GM12878 (cell line): ENCODE measurements at regions not wholly inside any gene's neighbourhood (a gene's known extent, or its start where the extent isn't known, plus 50 kb on each side); places are given as distances from the start of the nearest gene placed in this dataset.

Source experiments
- ATAC-seq: fragments of 200-7000 bp; cut with Tn5 transposase; 3 replicates; pipeline ENCODE4 v1.9.1; 2020; ENCODE audit warnings: mild to moderate bottlenecking, moderate library complexity
- BruUV-seq: library from RNA; stranded (reverse); fragments of 400-500 nt; replicated peaks from 2 replicates; lab custom pipeline; 2021; lab: Mats Ljungman, UMichigan
- CTCF ChIA-PET: fragments of 300-600 bp; sonication (Branson Sonifier 250); formaldehyde crosslinking; extraction: SDS; loops from one replicate; lab custom pipeline; 2021; ENCODE audit warnings: inconsistent platforms; lab: Yijun Ruan, JAX
- POLR2A ChIA-PET: fragments of 350-600 bp; formaldehyde crosslinking; extraction: SDS; loops from one replicate; lab custom pipeline; 2021; ENCODE audit warnings: inconsistent platforms; lab: Charles Lee
- RAD21 ChIA-PET: fragments of 300-600 bp; sonication (Branson Sonifier 250); formaldehyde crosslinking; loops from one replicate; lab custom pipeline; 2023; ENCODE audit warnings: antibody characterized with exemption; ENCODE audit not compliant: unreplicated experiment; lab: Charles Lee
- SMC1A ChIA-PET: fragments of 300-600 bp; sonication (Branson Sonifier 250); formaldehyde crosslinking; loops from one replicate; lab custom pipeline; 2023; ENCODE audit not compliant: unreplicated experiment, uncharacterized antibody; lab: Charles Lee
- DNase-seq: peaks from one replicate; pipeline ENCODE4 v3.0.0-alpha.2; 2011; ENCODE audit warnings: low read depth, low spot score
- FAIRE-seq: peaks from 3 replicates; lab custom pipeline; 2011; peaks lifted over from hg19 to GRCh38; lab: Jason Lieb, UNC
- H2AFZ ChIP-seq: 2 replicates; pipeline ENCODE4 v1.6.0; 2011; ENCODE audit warnings: low read depth, low read length, control low read depth; ENCODE audit not compliant: control insufficient read depth
- H3K27ac ChIP-seq: 2 replicates; pipeline ENCODE4 v1.5.1; 2011; ENCODE audit warnings: control low read depth; ENCODE audit not compliant: control insufficient read depth, insufficient read depth
- H3K27me3 ChIP-seq, 2 experiments: replicated peaks in 1 of 2; 2 replicates each; pipeline versions ENCODE4 v1.6.0 to v1.6.1; 2011; ENCODE audit warnings: low read length in 1 of 2; ENCODE audit not compliant: control insufficient read depth in 2 of 2, insufficient read depth in 2 of 2
- H3K36me3 ChIP-seq, 2 experiments: 2 replicates each; pipeline ENCODE4 v1.5.1; 2011; ENCODE audit warnings: low read length in 1 of 2; ENCODE audit not compliant: control insufficient read depth in 2 of 2, insufficient read depth in 2 of 2
- H3K4me1 ChIP-seq: 2 replicates; pipeline ENCODE4 v1.6.1; 2011; ENCODE audit warnings: mild to moderate bottlenecking, low read length, moderate library complexity, mixed read lengths; ENCODE audit not compliant: control insufficient read depth, insufficient read depth
- H3K4me2 ChIP-seq: 2 replicates; pipeline ENCODE4 v1.6.0; 2011; ENCODE audit warnings: control low read depth; ENCODE audit not compliant: control insufficient read depth, insufficient read depth
- H3K4me3 ChIP-seq: fragments of 200-600 bp; sonication (generic); 2 replicates; pipeline ENCODE4 v1.5.1; 2016
- H3K79me2 ChIP-seq: 2 replicates; pipeline ENCODE4 v1.6.0; 2011; ENCODE audit warnings: low read length; ENCODE audit not compliant: control insufficient read depth, insufficient read depth
- H3K9ac ChIP-seq: 2 replicates; pipeline ENCODE4 v1.8.0; 2011; ENCODE audit warnings: low read length, control low read depth, mixed read lengths; ENCODE audit not compliant: control insufficient read depth, insufficient read depth
- H3K9me3 ChIP-seq: replicated peaks from 3 replicates; pipeline ENCODE4 v1.5.1; 2011; ENCODE audit warnings: mild to moderate bottlenecking, low read length; ENCODE audit not compliant: control insufficient read depth, insufficient read depth
- H4K20me1 ChIP-seq: 2 replicates; pipeline ENCODE4 v1.6.0; 2011; ENCODE audit not compliant: control insufficient read depth, insufficient read depth
- CEBPB ChIP-seq, 2 experiments: fragments of 150-350 bp in 1 of 2; IDR thresholded peaks; 2 replicates each; pipeline ENCODE4 v1.6.1; 2012 to 2014; ENCODE audit warnings: low read depth in 2 of 2, low read length in 2 of 2, borderline replicate concordance in 1 of 2, inconsistent platforms in 1 of 2
- DPF2 ChIP-seq: fragments of 450-650 bp; IDR thresholded peaks from 2 replicates; pipeline ENCODE4 v1.6.1; 2017; ENCODE audit warnings: mild to moderate bottlenecking
- EED ChIP-seq: sonication (generic); IDR thresholded peaks from 2 replicates; pipeline ENCODE4 v1.6.1; 2016; ENCODE audit warnings: antibody characterized with exemption, low read depth
- EZH2 ChIP-seq: IDR thresholded peaks from 2 replicates; pipeline ENCODE4 v1.6.1; 2012; ENCODE audit warnings: low read depth, mild to moderate bottlenecking, control low read depth, inconsistent platforms, low read length, borderline replicate concordance; ENCODE audit not compliant: control insufficient read depth
- FOS ChIP-seq: IDR thresholded peaks from 3 replicates; pipeline ENCODE4 v1.6.1; 2011; ENCODE audit warnings: borderline replicate concordance; ENCODE audit not compliant: insufficient read length; ENCODE audit errors: extremely low read depth
- HDAC2 ChIP-seq: fragments of 200-600 bp; sonication (generic); IDR thresholded peaks from 2 replicates; pipeline ENCODE4 v1.6.1; 2017
- HDGF ChIP-seq: fragments of 450-650 bp; IDR thresholded peaks from 2 replicates; pipeline ENCODE4 v1.6.1; 2016; ENCODE audit warnings: antibody characterized with exemption
- IRF4 ChIP-seq: IDR thresholded peaks from 2 replicates; pipeline ENCODE4 v1.6.1; 2011; ENCODE audit warnings: low read depth, low read length
- MEF2B ChIP-seq: fragments of 450-650 bp; IDR thresholded peaks from 2 replicates; pipeline ENCODE4 v1.6.1; 2018; ENCODE audit warnings: mild to moderate bottlenecking, moderate library complexity; ENCODE audit not compliant: partially characterized antibody, poor library complexity, severe bottlenecking
- RAD21 ChIP-seq: IDR thresholded peaks from 2 replicates; pipeline ENCODE4 v1.6.1; 2011; ENCODE audit warnings: mild to moderate bottlenecking, low read depth, low read length, moderate library complexity; ENCODE audit not compliant: insufficient read depth
- RUNX3 ChIP-seq: IDR thresholded peaks from 2 replicates; pipeline ENCODE4 v1.6.1; 2012; ENCODE audit warnings: low read length, inconsistent platforms
- SPI1 ChIP-seq: IDR thresholded peaks from 2 replicates; pipeline ENCODE4 v1.6.1; 2011; ENCODE audit warnings: low read depth, mild to moderate bottlenecking, low read length, moderate library complexity, borderline replicate concordance; ENCODE audit not compliant: insufficient read depth
- SREBF2 ChIP-seq: IDR thresholded peaks from 2 replicates; pipeline ENCODE4 v1.6.1; 2012; ENCODE audit warnings: mild to moderate bottlenecking, low read length
- SRF ChIP-seq, 2 experiments: IDR thresholded peaks; 2 replicates each; pipeline ENCODE4 v1.6.1; 2011; ENCODE audit warnings: low read depth in 2 of 2, low read length in 2 of 2, mild to moderate bottlenecking in 1 of 2, moderate library complexity in 1 of 2
- WRNIP1 ChIP-seq: IDR thresholded peaks from 2 replicates; pipeline ENCODE4 v1.6.1; 2011; ENCODE audit warnings: low read depth, low read length, improper control_type of control experiment, borderline replicate concordance
- ZBED1 ChIP-seq: IDR thresholded peaks from 2 replicates; pipeline ENCODE4 v1.6.1; 2016; ENCODE audit warnings: borderline replicate concordance
- ZNF207 ChIP-seq: fragments of 450-650 bp; IDR thresholded peaks from 2 replicates; pipeline ENCODE4 v1.6.1; 2014; ENCODE audit warnings: antibody characterized with exemption, mild to moderate bottlenecking, borderline replicate concordance
- ZNF622 ChIP-seq: fragments of 450-650 bp; IDR thresholded peaks from 2 replicates; pipeline ENCODE4 v1.6.1; 2017; ENCODE audit warnings: mild to moderate bottlenecking, inconsistent platforms
- WGBS: methylation state at CpG from one replicate; pipeline ENCODE4 v1.1.6; 2016; ENCODE audit warnings: low lambda C conversion rate; ENCODE audit not compliant: insufficient replicate concordance, insufficient coverage; ENCODE audit errors: missing lambda C conversion rate; 5-methylcytosine and 5-hydroxymethylcytosine counted together
- in situ Hi-C: fragments of 300-500 bp; cut with MboI; formaldehyde crosslinking; loops from 9 replicates; pipeline ENCODE4 v1.14.3; 2018; ENCODE audit warnings: mixed read lengths
- intact Hi-C: fragments of 100-400 bp; cut with micrococcal nuclease; formaldehyde crosslinking; loops from one replicate; pipeline ENCODE4 v1.14.2; 2022; ENCODE audit not compliant: unreplicated experiment
- TF ChIP-seq, protein P1 (sequence below): fragments of 450-650 bp; IDR thresholded peaks from 2 replicates; pipeline ENCODE4 v1.6.1; 2016; ENCODE audit warnings: mild to moderate bottlenecking

DNA sequence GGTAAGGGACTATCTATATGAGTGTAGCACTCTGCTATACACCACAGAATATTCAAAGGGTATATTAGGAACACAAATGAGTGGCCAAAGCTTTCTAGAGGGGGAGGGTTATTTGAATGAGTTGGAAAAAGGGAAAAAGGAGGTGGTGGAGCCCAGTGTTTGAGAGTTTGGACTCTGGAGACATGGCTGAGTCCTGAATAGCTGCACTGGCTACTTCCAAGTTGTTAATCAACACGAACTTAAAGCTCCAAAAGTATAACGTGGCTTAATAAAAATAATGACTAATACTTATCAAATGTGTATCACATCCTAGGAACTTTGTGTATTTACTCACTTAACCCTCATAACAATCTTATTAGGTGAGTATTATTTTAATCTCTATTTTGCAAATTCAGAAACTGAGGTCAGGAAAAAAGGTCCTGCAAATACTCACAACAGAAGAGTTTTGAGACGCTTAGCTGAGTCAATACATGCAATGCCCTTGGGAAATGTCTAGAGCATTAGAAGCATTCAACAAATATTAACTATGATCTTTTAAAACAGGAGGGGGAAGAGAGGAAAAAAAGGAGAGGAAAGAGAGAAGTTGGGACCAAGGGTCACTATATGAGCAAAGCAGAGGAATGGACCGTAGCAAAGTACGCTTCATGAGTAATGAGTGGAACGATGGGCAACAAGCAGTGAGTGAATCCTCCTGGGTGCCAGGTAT lies 189.5 kb upstream of the HMGA2 start:
- H3K9ac ChIP-seq, result no peak overlapping the region
- BruUV-seq, result no TSS peak
- H3K4me1 ChIP-seq, result no peaks in the 10 kb centered on the region
- H3K4me2 ChIP-seq, result no peak overlapping the region
- intact Hi-C loops, result no loop called here
- H2AFZ ChIP-seq, result no peak overlapping the region
- TF ChIP-seq DPF2, result no peak
- TF ChIP-seq FOS, result no peak
- TF ChIP-seq SPI1, result no peak
- no peak for TF ChIP-seq HDGF
- TF ChIP-seq, all 136 proteins: peak for 0
- FAIRE-seq, result no peak
- H3K36me3 ChIP-seq, result no peaks in the 10 kb centered on the region
- DNase-seq, result no peak
- ChIA-PET POLR2A (no interaction called here), CTCF (interaction anchor here (0.6 kb wide), 1 partner anchor 575 kb away, joined by 4 read pairs; no protein-coding TSS in a partner anchor), RAD21 (no interaction called here), SMC1A (interaction anchor here (0.6 kb wide), 1 partner anchor 73 kb away, joined by 5 read pairs; no protein-coding TSS in a partner anchor)
- no peak overlapping the region for H3K27ac ChIP-seq
- H3K27me3 ChIP-seq, result no peaks in the 10 kb centered on the region
- 28% methylated on average over 6 of the region's 6 CpGs for WGBS
- H3K79me2 ChIP-seq, result no peaks in the 10 kb centered on the region
- no peak overlapping the region for H3K4me3 ChIP-seq
- H3K9me3 ChIP-seq, result no peaks in the 10 kb centered on the region
- in situ Hi-C loops, result no loop called here
- H4K20me1 ChIP-seq, result no peaks in the 10 kb centered on the region
- ATAC-seq, result no peak

DNA sequence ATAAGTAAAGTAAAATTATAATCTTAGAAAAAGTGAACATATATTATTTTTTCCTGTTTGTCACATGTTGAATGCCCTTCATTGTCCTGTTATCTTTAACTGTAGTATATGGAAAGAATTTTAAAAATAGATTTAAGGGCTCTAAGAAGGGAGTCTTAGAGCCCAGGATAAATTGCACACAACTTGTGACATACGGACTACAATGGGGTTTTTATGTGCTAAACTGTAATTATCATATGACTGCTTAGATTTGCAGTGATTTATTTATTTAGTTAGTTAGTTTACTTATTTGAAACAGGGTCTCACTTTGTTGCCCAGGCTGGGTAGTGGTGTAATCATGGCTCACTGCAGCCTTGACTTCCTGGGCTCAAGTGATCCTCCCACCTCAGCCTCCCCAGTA lies 187.8 kb upstream of the HMGA2 start:
- TF ChIP-seq RUNX3 (no peak), SRF (IDR thresholded peaks at IDR 0.05; ENCODE audit: low read depth in 2 of 2, low read length in 2 of 2) (no peak), ZNF207 (no peak), SREBF2 (no peak), ZBED1 (no peak), EED (no peak), HDAC2 (no peak), RAD21 (no peak), IRF4 (no peak), WRNIP1 (no peak), HDGF (no peak), EZH2 (no peak), CEBPB (IDR thresholded peaks at IDR 0.05; ENCODE audit: borderline replicate concordance in 1 of 2, low read depth in 2 of 2, low read length in 2 of 2) (no peak), MEF2B (no peak), ZNF622 (no peak)
- TF ChIP-seq, protein P1, sequence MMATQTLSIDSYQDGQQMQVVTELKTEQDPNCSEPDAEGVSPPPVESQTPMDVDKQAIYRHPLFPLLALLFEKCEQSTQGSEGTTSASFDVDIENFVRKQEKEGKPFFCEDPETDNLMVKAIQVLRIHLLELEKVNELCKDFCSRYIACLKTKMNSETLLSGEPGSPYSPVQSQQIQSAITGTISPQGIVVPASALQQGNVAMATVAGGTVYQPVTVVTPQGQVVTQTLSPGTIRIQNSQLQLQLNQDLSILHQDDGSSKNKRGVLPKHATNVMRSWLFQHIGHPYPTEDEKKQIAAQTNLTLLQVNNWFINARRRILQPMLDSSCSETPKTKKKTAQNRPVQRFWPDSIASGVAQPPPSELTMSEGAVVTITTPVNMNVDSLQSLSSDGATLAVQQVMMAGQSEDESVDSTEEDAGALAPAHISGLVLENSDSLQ, result no peak
- no peaks in the 10 kb centered on the region for H3K4me1 ChIP-seq
- no peak overlapping the region for H3K4me3 ChIP-seq
- no peak for FAIRE-seq
- H3K79me2 ChIP-seq, result no peaks in the 10 kb centered on the region
- no peak for ATAC-seq
- BruUV-seq, result no TSS peak
- intact Hi-C loops (no loop called here), in situ Hi-C loops (no loop called here)
- ChIA-PET POLR2A (no interaction called here), CTCF (no interaction called here), RAD21 (no interaction called here), SMC1A (no interaction called here)
- no peaks in the 10 kb centered on the region for H3K27me3 ChIP-seq
- H2AFZ ChIP-seq, result no peak overlapping the region
- no peak overlapping the region for H3K9ac ChIP-seq
- H3K27ac ChIP-seq, result no peak overlapping the region
- 4% methylated on average over 1 of the region's 1 CpG for WGBS
- H3K4me2 ChIP-seq, result no peak overlapping the region
- DNase-seq, result no peak
- no peaks in the 10 kb centered on the region for H3K36me3 ChIP-seq
- H3K9me3 ChIP-seq, result no peaks in the 10 kb centered on the region
- no peaks in the 10 kb centered on the region for H4K20me1 ChIP-seq
